HCT116 (cell line): ENCODE measurements at regions not wholly inside any gene's neighbourhood (a gene's known extent, or its start where the extent isn't known, plus 50 kb on each side); places are given as distances from the start of the nearest gene placed in this dataset.

Source experiments
- ATAC-seq: fragments of 200-7000 bp; cut with Tn5 transposase; 2 replicates; pipeline ENCODE4 v1.9.1; 2020; ENCODE audit warnings: mild to moderate bottlenecking, moderate library complexity
- BruUV-seq: library from RNA; stranded (reverse); fragments of 400-500 nt; replicated peaks from 2 replicates; lab custom pipeline; 2021; lab: Mats Ljungman, UMichigan
- CTCF ChIA-PET: fragments of 300-600 bp; sonication (Branson Sonifier 250); formaldehyde crosslinking; loops from one replicate; lab custom pipeline; 2021; ENCODE audit warnings: antibody characterized with exemption; lab: Charles Lee
- POLR2A ChIA-PET: fragments of 300-600, 350-600 bp; sonication (Branson Sonifier 250); formaldehyde crosslinking; loops from one replicate; lab custom pipeline; 2021; ENCODE audit warnings: antibody characterized with exemption; lab: Charles Lee
- RAD21 ChIA-PET, 2 experiments: fragments of 300-600 bp; sonication (Branson Sonifier 250); formaldehyde crosslinking; loops; one replicate each; lab custom pipeline; 2023; ENCODE audit warnings: low total read pairs in 2 of 2; ENCODE audit not compliant: uncharacterized antibody in 2 of 2, unreplicated experiment in 2 of 2, low non-redundant PET in 1 of 2; lab: Charles Lee
- DNase-seq: peaks from one replicate; pipeline ENCODE4 v3.0.0-alpha.2; 2010; ENCODE audit warnings: low read depth, low spot score
- H2AFZ ChIP-seq: fragments of 200-600 bp; shearing (Covaris generic), sonication (generic); 2 replicates; pipeline ENCODE4 v1.6.1; 2017; ENCODE audit warnings: low read depth, mixed run types, mixed read lengths, antibody characterized with exemption, low read length; ENCODE audit not compliant: poor library complexity, severe bottlenecking
- H3K27ac ChIP-seq: 2 replicates; pipeline ENCODE4 v1.5.1; 2012; ENCODE audit warnings: low read depth, low read length
- H3K27me3 ChIP-seq: fragments of 200-600 bp; sonication (generic); 2 replicates; pipeline ENCODE4 v1.6.1; 2016; ENCODE audit warnings: mixed run types, low read length, mixed read lengths; ENCODE audit not compliant: insufficient read depth
- H3K36me3 ChIP-seq, 2 experiments: fragments of 200-500 bp in 1 of 2; fragments of 200-600 bp in 1 of 2; sonication (Bioruptor generic) in 1 of 2; sonication (generic) in 1 of 2; 2 replicates each; pipeline versions ENCODE4 v1.5.1 to v1.6.1; 2014 to 2016; ENCODE audit warnings: low read length in 2 of 2, inconsistent platforms in 1 of 2, mixed read lengths in 1 of 2, mixed run types in 1 of 2; ENCODE audit not compliant: insufficient read depth in 2 of 2, control insufficient read depth in 1 of 2
- H3K4me1 ChIP-seq, 2 experiments: fragments of 200-600 bp in 1 of 2; sonication (generic) in 1 of 2; 2 replicates each; pipeline versions ENCODE4 v1.5.1 to v1.6.1; 2012 to 2017; ENCODE audit warnings: low read length in 2 of 2, inconsistent platforms in 1 of 2, mild to moderate bottlenecking in 1 of 2, mixed read lengths in 1 of 2, mixed run types in 1 of 2, moderate library complexity in 1 of 2; ENCODE audit not compliant: insufficient read depth in 2 of 2, control insufficient read depth in 1 of 2
- H3K4me2 ChIP-seq: fragments of 200-600 bp; sonication (generic); 2 replicates; pipeline ENCODE4 v1.6.1; 2017; ENCODE audit warnings: mixed run types, low read length, mixed read lengths
- H3K4me3 ChIP-seq, 2 experiments: fragments of 200-600 bp in 1 of 2; sonication (generic) in 1 of 2; replicated peaks in 1 of 2; 2 replicates each; pipeline ENCODE4 v1.5.1; 2011 to 2016; ENCODE audit warnings: low read length in 2 of 2, control low read depth in 1 of 2, low read depth in 1 of 2, mild to moderate bottlenecking in 1 of 2, mixed read lengths in 1 of 2, mixed run types in 1 of 2
- H3K79me2 ChIP-seq: fragments of 200-600 bp; sonication (generic); 2 replicates; pipeline ENCODE4 v1.6.1; 2017; ENCODE audit warnings: mild to moderate bottlenecking, mixed run types, low read length, moderate library complexity, mixed read lengths; ENCODE audit not compliant: insufficient read depth
- H3K9ac ChIP-seq: fragments of 200-600 bp; sonication (generic); 2 replicates; pipeline ENCODE4 v1.6.1; 2016; ENCODE audit warnings: low read length, mixed read lengths
- H3K9me2 ChIP-seq: fragments of 200-600 bp; sonication (generic), shearing (Covaris generic); 2 replicates; pipeline ENCODE4 v1.6.1; 2017; ENCODE audit warnings: mixed run types, mild to moderate bottlenecking, moderate library complexity; ENCODE audit not compliant: insufficient read depth
- H3K9me3 ChIP-seq, 2 experiments: fragments of 200-500 bp in 1 of 2; fragments of 200-600 bp in 1 of 2; sonication (Bioruptor generic) in 1 of 2; sonication (generic) in 1 of 2; 2 replicates each; pipeline ENCODE4 v1.6.1; 2014 to 2017; ENCODE audit warnings: low read length in 2 of 2, mixed read lengths in 2 of 2, inconsistent platforms in 1 of 2, low read depth in 1 of 2, mild to moderate bottlenecking in 1 of 2, mixed run types in 1 of 2, moderate library complexity in 1 of 2; ENCODE audit not compliant: control insufficient read depth in 1 of 2, insufficient read depth in 1 of 2
- H4K20me1 ChIP-seq: fragments of 200-600 bp; sonication (generic), shearing (Covaris generic); 2 replicates; pipeline ENCODE4 v1.6.1; 2017; ENCODE audit warnings: mixed run types, mild to moderate bottlenecking, moderate library complexity; ENCODE audit not compliant: insufficient read depth
- CEBPB ChIP-seq: IDR thresholded peaks from 2 replicates; pipeline ENCODE4 v1.6.1; 2012; ENCODE audit warnings: low read depth
- EGR1 ChIP-seq: IDR thresholded peaks from 2 replicates; pipeline ENCODE4 v1.6.1; 2012; ENCODE audit warnings: low read depth
- EZH2 ChIP-seq: fragments of 200-600 bp; sonication (generic); IDR thresholded peaks from 2 replicates; pipeline ENCODE4 v1.6.1; 2017; ENCODE audit warnings: antibody characterized with exemption, mixed run types
- EZH2phosphoT487 ChIP-seq: fragments of 200-600 bp; IDR thresholded peaks from 2 replicates; pipeline ENCODE4 v1.6.1; 2018; ENCODE audit warnings: antibody characterized with exemption, borderline replicate concordance
- FOSL1 ChIP-seq: IDR thresholded peaks from 2 replicates; pipeline ENCODE4 v1.6.1; 2012; ENCODE audit warnings: low read depth
- JUND ChIP-seq: IDR thresholded peaks from 2 replicates; pipeline ENCODE4 v1.6.1; 2012
- MAX ChIP-seq: IDR thresholded peaks from 2 replicates; pipeline ENCODE4 v1.6.1; 2012
- RAD21 ChIP-seq: IDR thresholded peaks from 2 replicates; pipeline ENCODE4 v1.6.1; 2012; ENCODE audit warnings: low read depth, mild to moderate bottlenecking
- SIN3A ChIP-seq: IDR thresholded peaks from 2 replicates; pipeline ENCODE4 v1.6.1; 2012; ENCODE audit warnings: low read depth
- TCF7L2 ChIP-seq: IDR thresholded peaks from 2 replicates; pipeline ENCODE4 v1.7.0; 2011; ENCODE audit warnings: borderline replicate concordance, inconsistent platforms; ENCODE audit not compliant: insufficient read depth, insufficient read length; ENCODE audit errors: extremely low read depth
- YY1 ChIP-seq: IDR thresholded peaks from 2 replicates; pipeline ENCODE4 v1.6.1; 2011; ENCODE audit warnings: low read length, low read depth, moderate library complexity, mild to moderate bottlenecking; ENCODE audit not compliant: insufficient replicate concordance; ENCODE audit errors: extremely low read depth
- ZBTB33 ChIP-seq: IDR thresholded peaks from 2 replicates; pipeline ENCODE4 v1.6.1; 2011; ENCODE audit warnings: mild to moderate bottlenecking, low read length, moderate library complexity; ENCODE audit not compliant: insufficient replicate concordance; ENCODE audit errors: extremely low read depth
- ZFX ChIP-seq: fragments of 450-650 bp; IDR thresholded peaks from 2 replicates; pipeline ENCODE4 v1.6.1; 2017
- ZNF274 ChIP-seq: fragments of 200-500 bp; sonication (Bioruptor generic); IDR thresholded peaks from 2 replicates; pipeline ENCODE4 v1.6.1; 2014; ENCODE audit warnings: mild to moderate bottlenecking, low read depth, low read length, inconsistent platforms
- intact Hi-C: fragments of 100-400 bp; cut with micrococcal nuclease; formaldehyde crosslinking; loops from 2 replicates; pipeline ENCODE4 v1.10.0; 2022
- TF ChIP-seq, protein P1 (sequence below), 3 experiments: fragments of 200-600 bp in 1 of 3; sonication (generic) in 1 of 3; IDR thresholded peaks in 2 of 3; conservative IDR thresholded peaks in 1 of 3; 2 replicates each; pipeline ENCODE4 v1.5.1; 2012 to 2017; ENCODE audit warnings: low read depth in 2 of 3, low read length in 2 of 3, antibody characterized with exemption in 1 of 3, borderline replicate concordance in 1 of 3, control low read depth in 1 of 3, mild to moderate bottlenecking in 1 of 3, mixed read lengths in 1 of 3, mixed run types in 1 of 3, moderate library complexity in 1 of 3; ENCODE audit not compliant: insufficient read depth in 1 of 3
- TF ChIP-seq, protein P2 (sequence below): IDR thresholded peaks from 2 replicates; pipeline ENCODE4 v1.6.1; 2012; ENCODE audit warnings: low read depth
- TF ChIP-seq, protein P3 (sequence below): IDR thresholded peaks from 2 replicates; pipeline ENCODE4 v1.6.1; 2012

DNA sequence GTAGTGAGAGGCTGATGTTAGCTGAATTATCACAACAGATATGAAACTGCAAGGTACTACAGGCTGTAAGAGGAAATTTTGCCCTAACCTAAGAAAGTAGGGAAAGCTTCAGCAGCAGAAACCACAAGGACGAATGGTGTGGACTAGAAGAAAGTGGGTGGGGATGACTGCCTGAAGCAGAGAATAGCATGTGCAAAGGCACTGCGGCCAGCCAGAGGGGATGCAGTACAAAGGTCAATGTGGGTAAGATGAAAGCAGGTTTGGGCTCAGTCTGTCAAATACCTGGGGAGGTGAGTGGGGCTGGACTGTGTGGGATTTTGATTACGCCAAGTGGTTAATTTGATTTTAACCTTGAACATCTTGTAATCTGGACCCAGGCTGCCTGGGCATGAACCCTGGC lies 199.3 kb upstream of the GALNT2 start:
- Histone ChIP-seq H4K20me1 (no peaks in the 10 kb centered on the region), H3K4me1 (no peaks in the 10 kb centered on the region), H3K27me3 (no peaks in the 10 kb centered on the region), H3K9me3 (no peaks in the 10 kb centered on the region), H3K79me2 (no peaks in the 10 kb centered on the region), H3K9ac (no peak overlapping the region), H3K36me3 (no peaks in the 10 kb centered on the region), H3K27ac (no peak overlapping the region), H3K4me3 (no peak overlapping the region), H3K4me2 (no peak overlapping the region), H2AFZ (no peak overlapping the region), H3K9me2 (no peaks in the 10 kb centered on the region)
- CTCF ChIA-PET, result no interaction called here
- POLR2A ChIA-PET, result no interaction called here
- RAD21 ChIA-PET, result no interaction called here
- no peak for DNase-seq
- intact Hi-C loops, result no loop called here
- ATAC-seq, result no peak
- TF ChIP-seq EZH2phosphoT487 (no peak), YY1 (no peak), SIN3A (no peak), EGR1 (no peak), FOSL1 (no peak), TCF7L2 (no peak), RAD21 (no peak), EZH2 (no peak), MAX (no peak), CEBPB (no peak), ZNF274 (no peak), ZFX (no peak), JUND (no peak), ZBTB33 (no peak)
- TF ChIP-seq, protein P1, sequence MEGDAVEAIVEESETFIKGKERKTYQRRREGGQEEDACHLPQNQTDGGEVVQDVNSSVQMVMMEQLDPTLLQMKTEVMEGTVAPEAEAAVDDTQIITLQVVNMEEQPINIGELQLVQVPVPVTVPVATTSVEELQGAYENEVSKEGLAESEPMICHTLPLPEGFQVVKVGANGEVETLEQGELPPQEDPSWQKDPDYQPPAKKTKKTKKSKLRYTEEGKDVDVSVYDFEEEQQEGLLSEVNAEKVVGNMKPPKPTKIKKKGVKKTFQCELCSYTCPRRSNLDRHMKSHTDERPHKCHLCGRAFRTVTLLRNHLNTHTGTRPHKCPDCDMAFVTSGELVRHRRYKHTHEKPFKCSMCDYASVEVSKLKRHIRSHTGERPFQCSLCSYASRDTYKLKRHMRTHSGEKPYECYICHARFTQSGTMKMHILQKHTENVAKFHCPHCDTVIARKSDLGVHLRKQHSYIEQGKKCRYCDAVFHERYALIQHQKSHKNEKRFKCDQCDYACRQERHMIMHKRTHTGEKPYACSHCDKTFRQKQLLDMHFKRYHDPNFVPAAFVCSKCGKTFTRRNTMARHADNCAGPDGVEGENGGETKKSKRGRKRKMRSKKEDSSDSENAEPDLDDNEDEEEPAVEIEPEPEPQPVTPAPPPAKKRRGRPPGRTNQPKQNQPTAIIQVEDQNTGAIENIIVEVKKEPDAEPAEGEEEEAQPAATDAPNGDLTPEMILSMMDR (IDR thresholded peaks at IDR 0.05 in 2 of 3, conservative IDR thresholded peaks at IDR 0.05 in 1 of 3; ENCODE audit: borderline replicate concordance in 1 of 3, insufficient read depth in 1 of 3, low read depth in 2 of 3, low read length in 2 of 3), result no peak
- TF ChIP-seq, protein P2, sequence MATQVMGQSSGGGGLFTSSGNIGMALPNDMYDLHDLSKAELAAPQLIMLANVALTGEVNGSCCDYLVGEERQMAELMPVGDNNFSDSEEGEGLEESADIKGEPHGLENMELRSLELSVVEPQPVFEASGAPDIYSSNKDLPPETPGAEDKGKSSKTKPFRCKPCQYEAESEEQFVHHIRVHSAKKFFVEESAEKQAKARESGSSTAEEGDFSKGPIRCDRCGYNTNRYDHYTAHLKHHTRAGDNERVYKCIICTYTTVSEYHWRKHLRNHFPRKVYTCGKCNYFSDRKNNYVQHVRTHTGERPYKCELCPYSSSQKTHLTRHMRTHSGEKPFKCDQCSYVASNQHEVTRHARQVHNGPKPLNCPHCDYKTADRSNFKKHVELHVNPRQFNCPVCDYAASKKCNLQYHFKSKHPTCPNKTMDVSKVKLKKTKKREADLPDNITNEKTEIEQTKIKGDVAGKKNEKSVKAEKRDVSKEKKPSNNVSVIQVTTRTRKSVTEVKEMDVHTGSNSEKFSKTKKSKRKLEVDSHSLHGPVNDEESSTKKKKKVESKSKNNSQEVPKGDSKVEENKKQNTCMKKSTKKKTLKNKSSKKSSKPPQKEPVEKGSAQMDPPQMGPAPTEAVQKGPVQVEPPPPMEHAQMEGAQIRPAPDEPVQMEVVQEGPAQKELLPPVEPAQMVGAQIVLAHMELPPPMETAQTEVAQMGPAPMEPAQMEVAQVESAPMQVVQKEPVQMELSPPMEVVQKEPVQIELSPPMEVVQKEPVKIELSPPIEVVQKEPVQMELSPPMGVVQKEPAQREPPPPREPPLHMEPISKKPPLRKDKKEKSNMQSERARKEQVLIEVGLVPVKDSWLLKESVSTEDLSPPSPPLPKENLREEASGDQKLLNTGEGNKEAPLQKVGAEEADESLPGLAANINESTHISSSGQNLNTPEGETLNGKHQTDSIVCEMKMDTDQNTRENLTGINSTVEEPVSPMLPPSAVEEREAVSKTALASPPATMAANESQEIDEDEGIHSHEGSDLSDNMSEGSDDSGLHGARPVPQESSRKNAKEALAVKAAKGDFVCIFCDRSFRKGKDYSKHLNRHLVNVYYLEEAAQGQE, result no peak
- TF ChIP-seq, protein P3, sequence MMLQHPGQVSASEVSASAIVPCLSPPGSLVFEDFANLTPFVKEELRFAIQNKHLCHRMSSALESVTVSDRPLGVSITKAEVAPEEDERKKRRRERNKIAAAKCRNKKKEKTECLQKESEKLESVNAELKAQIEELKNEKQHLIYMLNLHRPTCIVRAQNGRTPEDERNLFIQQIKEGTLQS, result no peak
- no TSS peak for BruUV-seq
